SK-N-SH (cell line): ENCODE measurements at regions not wholly inside any gene's neighbourhood (a gene's known extent, or its start where the extent isn't known, plus 50 kb on each side); places are given as distances from the start of the nearest gene placed in this dataset.

Source experiments
- CTCF ChIA-PET: fragments of 300-600, 350-600 bp; formaldehyde crosslinking; extraction: SDS; loops from one replicate; lab custom pipeline; 2021; lab: Yijun Ruan, JAX
- POLR2A ChIA-PET: fragments of 350-600 bp; sonication (Branson Sonifier 250); formaldehyde crosslinking; extraction: SDS; loops from one replicate; lab custom pipeline; 2020; ENCODE audit warnings: antibody characterized with exemption, inconsistent platforms; lab: Yijun Ruan, JAX
- DNase-seq: peaks from one replicate; pipeline ENCODE4 v3.0.0; 2012
- H2AFZ ChIP-seq: fragments of 200-600 bp; sonication (generic); 2 replicates; pipeline ENCODE4 v1.8.1; 2016; ENCODE audit warnings: antibody characterized with exemption, mild to moderate bottlenecking, low read depth
- H3F3A ChIP-seq: fragments of 200-600 bp; sonication (generic); replicated peaks from 2 replicates; pipeline ENCODE3; 2016; ENCODE audit warnings: antibody characterized with exemption, mild to moderate bottlenecking; ENCODE audit not compliant: insufficient read depth
- H3K27ac ChIP-seq, 2 experiments: fragments of 200-500 bp in 1 of 2; fragments of 200-600 bp in 1 of 2; sonication (Bioruptor generic) in 1 of 2; sonication (generic), shearing (Covaris generic) in 1 of 2; 2 replicates each; pipeline versions ENCODE4 v1.5.1 to v1.6.1; 2014 to 2016; ENCODE audit warnings: low read depth in 2 of 2, inconsistent platforms in 1 of 2, low read length in 1 of 2, mild to moderate bottlenecking in 1 of 2, mixed read lengths in 1 of 2
- H3K27me3 ChIP-seq: fragments of 200-600 bp; sonication (generic), shearing (Covaris generic); 2 replicates; pipeline ENCODE4 v1.6.1; 2016; ENCODE audit warnings: mixed run types; ENCODE audit not compliant: insufficient read depth
- H3K36me3 ChIP-seq, 2 experiments: fragments of 200-500 bp in 1 of 2; fragments of 200-600 bp in 1 of 2; sonication (Bioruptor generic) in 1 of 2; sonication (generic) in 1 of 2; replicated peaks in 1 of 2; 2 replicates each; pipeline versions ENCODE3 to v1.5.1; 2014 to 2016; ENCODE audit warnings: low read length in 1 of 2, mild to moderate bottlenecking in 1 of 2; ENCODE audit not compliant: insufficient read depth in 2 of 2, control insufficient read depth in 1 of 2
- H3K4me1 ChIP-seq, 2 experiments: fragments of 200-500 bp in 1 of 2; fragments of 200-600 bp in 1 of 2; sonication (Bioruptor generic) in 1 of 2; sonication (generic), shearing (Covaris generic) in 1 of 2; 2 replicates each; pipeline versions ENCODE4 v1.5.1 to v1.6.1; 2014 to 2016; ENCODE audit warnings: low read depth in 1 of 2, low read length in 1 of 2, mixed run types in 1 of 2; ENCODE audit not compliant: insufficient read depth in 2 of 2, control insufficient read depth in 1 of 2
- H3K4me2 ChIP-seq: fragments of 200-600 bp; sonication (generic), shearing (Covaris generic); 2 replicates; pipeline ENCODE4 v1.6.1; 2017; ENCODE audit warnings: mixed run types
- H3K4me3 ChIP-seq, 2 experiments: fragments of 200-500 bp in 1 of 2; fragments of 200-600 bp in 1 of 2; sonication (Bioruptor generic) in 1 of 2; sonication (generic), shearing (Covaris generic) in 1 of 2; 2 replicates each; pipeline versions ENCODE4 v1.5.1 to v1.8.1; 2014 to 2016; ENCODE audit warnings: low read depth in 2 of 2, inconsistent platforms in 1 of 2, low read length in 1 of 2, mild to moderate bottlenecking in 1 of 2, mixed read lengths in 1 of 2, moderate library complexity in 1 of 2
- H3K79me2 ChIP-seq: fragments of 200-600 bp; sonication (generic); 2 replicates; pipeline ENCODE4 v1.8.1; 2017; ENCODE audit warnings: mild to moderate bottlenecking; ENCODE audit not compliant: insufficient read depth
- H3K9ac ChIP-seq: fragments of 200-600 bp; sonication (generic); 2 replicates; pipeline ENCODE4 v1.6.1; 2017; ENCODE audit warnings: mixed run types
- H3K9me2 ChIP-seq: fragments of 200-600 bp; sonication (generic); 2 replicates; pipeline ENCODE4 v1.6.1; 2017; ENCODE audit warnings: mixed run types
- H3K9me3 ChIP-seq: fragments of 200-600 bp; sonication (generic); 2 replicates; pipeline ENCODE4 v1.6.1; 2017; ENCODE audit warnings: mixed run types, mild to moderate bottlenecking, moderate library complexity
- H4K20me1 ChIP-seq: fragments of 200-600 bp; sonication (generic); 2 replicates; pipeline ENCODE4 v1.6.1; 2017; ENCODE audit warnings: mild to moderate bottlenecking, mixed run types; ENCODE audit not compliant: insufficient read depth
- EZH2phosphoT487 ChIP-seq: fragments of 200-600 bp; sonication (generic); IDR thresholded peaks from 2 replicates; pipeline ENCODE4 v1.6.1; 2017; ENCODE audit warnings: low read depth, mixed run types, mild to moderate bottlenecking, antibody characterized with exemption, moderate library complexity, borderline replicate concordance
- FOXM1 ChIP-seq: IDR thresholded peaks from 2 replicates; pipeline ENCODE4 v1.4.0; 2012; ENCODE audit warnings: low read depth, mild to moderate bottlenecking
- GATA2 ChIP-seq: sonication (generic); formaldehyde crosslinking; IDR thresholded peaks from 2 replicates; pipeline ENCODE4 v1.5.0; 2020; ENCODE audit warnings: mild to moderate bottlenecking, missing genetic modification reagents
- MEF2A ChIP-seq: IDR thresholded peaks from 2 replicates; pipeline ENCODE4 v1.4.0; 2012; ENCODE audit warnings: low read depth, borderline replicate concordance
- MXI1 ChIP-seq: IDR thresholded peaks from 2 replicates; pipeline ENCODE4 v1.6.1; 2012; ENCODE audit warnings: mild to moderate bottlenecking, low read depth, low read length, improper control_type of control experiment
- NFIC ChIP-seq: IDR thresholded peaks from 2 replicates; pipeline ENCODE4 v1.4.0; 2012; ENCODE audit warnings: borderline replicate concordance
- NRF1 ChIP-seq: IDR thresholded peaks from 2 replicates; pipeline ENCODE4 v1.6.1; 2012; ENCODE audit warnings: low read depth, mild to moderate bottlenecking, low read length
- RAD21 ChIP-seq: IDR thresholded peaks from 2 replicates; pipeline ENCODE4 v1.6.1; 2012; ENCODE audit warnings: mild to moderate bottlenecking, low read length
- RCOR1 ChIP-seq: fragments of 150-350 bp; IDR thresholded peaks from 2 replicates; pipeline ENCODE4 v1.6.1; 2017; ENCODE audit warnings: antibody characterized with exemption, low read length
- RXRA ChIP-seq: IDR thresholded peaks from 2 replicates; pipeline ENCODE4 v1.4.0; 2012; ENCODE audit warnings: low read depth, mild to moderate bottlenecking, borderline replicate concordance
- SMC3 ChIP-seq: IDR thresholded peaks from 2 replicates; pipeline ENCODE4 v1.6.1; 2012; ENCODE audit warnings: low read depth, low read length, improper control_type of control experiment
- WGBS: methylation state at CpG from one replicate; pipeline ENCODE4 v1.1.6; 2017; ENCODE audit warnings: low lambda C conversion rate; 5-methylcytosine and 5-hydroxymethylcytosine counted together
- TF ChIP-seq, protein P1 (sequence below): IDR thresholded peaks from 2 replicates; pipeline ENCODE4 v1.4.0; 2012; ENCODE audit warnings: low read depth
- TF ChIP-seq, protein P2 (sequence below): IDR thresholded peaks from 2 replicates; pipeline ENCODE4; 2012
- TF ChIP-seq, protein P3 (sequence below): IDR thresholded peaks from 2 replicates; pipeline ENCODE4 v1.6.1; 2012; ENCODE audit warnings: mild to moderate bottlenecking, low read depth, low read length, moderate library complexity
- TF ChIP-seq, protein P4 (sequence below): IDR thresholded peaks from 2 replicates; pipeline ENCODE4 v1.4.0; 2012; ENCODE audit warnings: low read depth, borderline replicate concordance

DNA sequence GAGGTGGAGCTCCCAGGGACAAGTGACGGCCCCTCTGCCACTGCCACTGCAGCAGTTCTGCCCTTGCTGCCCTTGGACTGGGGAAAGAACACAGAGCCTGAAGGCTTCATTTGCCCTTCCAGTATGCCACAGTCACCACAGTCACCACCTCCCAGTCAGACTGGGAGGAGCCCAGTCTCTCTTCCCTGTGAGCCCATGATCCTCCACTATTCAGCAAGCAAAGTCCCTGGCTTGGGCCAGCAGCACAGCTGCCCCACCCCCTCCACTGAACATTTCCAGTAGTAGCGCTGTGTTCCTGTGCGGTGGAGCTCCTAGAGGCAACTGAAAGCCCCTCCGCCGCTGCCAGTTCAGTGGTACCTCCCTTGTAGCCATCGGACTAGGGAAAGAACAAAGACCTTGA lies 329.4 kb downstream of the MAN2A1 start:
- no peaks in the 10 kb centered on the region for H3K79me2 ChIP-seq
- no peak overlapping the region for H3K9ac ChIP-seq
- WGBS: 86% methylated on average over 5 of the region's 6 CpGs
- POLR2A ChIA-PET: no interaction called here
- no peaks in the 10 kb centered on the region for H3K4me1 ChIP-seq
- H3K9me2 ChIP-seq: no peaks in the 10 kb centered on the region
- no peaks in the 10 kb centered on the region for H3K36me3 ChIP-seq
- H4K20me1 ChIP-seq: no peaks in the 10 kb centered on the region
- H2AFZ ChIP-seq: no peak overlapping the region
- no peak overlapping the region for H3K27ac ChIP-seq
- CTCF ChIA-PET: no interaction called here
- TF ChIP-seq EZH2phosphoT487 (no peak), FOXM1 (no peak), MEF2A (no peak), MXI1 (no peak), RXRA (no peak), GATA2 (CRISPR knock-in tag) (no peak), NFIC (no peak), RCOR1 (no peak), NRF1 (no peak), SMC3 (no peak), RAD21 (no peak)
- TF ChIP-seq, protein P1, sequence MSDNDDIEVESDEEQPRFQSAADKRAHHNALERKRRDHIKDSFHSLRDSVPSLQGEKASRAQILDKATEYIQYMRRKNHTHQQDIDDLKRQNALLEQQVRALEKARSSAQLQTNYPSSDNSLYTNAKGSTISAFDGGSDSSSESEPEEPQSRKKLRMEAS: no peak
- TF ChIP-seq, protein P2, sequence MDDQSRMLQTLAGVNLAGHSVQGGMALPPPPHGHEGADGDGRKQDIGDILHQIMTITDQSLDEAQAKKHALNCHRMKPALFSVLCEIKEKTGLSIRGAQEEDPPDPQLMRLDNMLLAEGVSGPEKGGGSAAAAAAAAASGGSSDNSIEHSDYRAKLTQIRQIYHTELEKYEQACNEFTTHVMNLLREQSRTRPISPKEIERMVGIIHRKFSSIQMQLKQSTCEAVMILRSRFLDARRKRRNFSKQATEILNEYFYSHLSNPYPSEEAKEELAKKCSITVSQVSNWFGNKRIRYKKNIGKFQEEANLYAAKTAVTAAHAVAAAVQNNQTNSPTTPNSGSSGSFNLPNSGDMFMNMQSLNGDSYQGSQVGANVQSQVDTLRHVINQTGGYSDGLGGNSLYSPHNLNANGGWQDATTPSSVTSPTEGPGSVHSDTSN: no peak
- TF ChIP-seq, protein P3, sequence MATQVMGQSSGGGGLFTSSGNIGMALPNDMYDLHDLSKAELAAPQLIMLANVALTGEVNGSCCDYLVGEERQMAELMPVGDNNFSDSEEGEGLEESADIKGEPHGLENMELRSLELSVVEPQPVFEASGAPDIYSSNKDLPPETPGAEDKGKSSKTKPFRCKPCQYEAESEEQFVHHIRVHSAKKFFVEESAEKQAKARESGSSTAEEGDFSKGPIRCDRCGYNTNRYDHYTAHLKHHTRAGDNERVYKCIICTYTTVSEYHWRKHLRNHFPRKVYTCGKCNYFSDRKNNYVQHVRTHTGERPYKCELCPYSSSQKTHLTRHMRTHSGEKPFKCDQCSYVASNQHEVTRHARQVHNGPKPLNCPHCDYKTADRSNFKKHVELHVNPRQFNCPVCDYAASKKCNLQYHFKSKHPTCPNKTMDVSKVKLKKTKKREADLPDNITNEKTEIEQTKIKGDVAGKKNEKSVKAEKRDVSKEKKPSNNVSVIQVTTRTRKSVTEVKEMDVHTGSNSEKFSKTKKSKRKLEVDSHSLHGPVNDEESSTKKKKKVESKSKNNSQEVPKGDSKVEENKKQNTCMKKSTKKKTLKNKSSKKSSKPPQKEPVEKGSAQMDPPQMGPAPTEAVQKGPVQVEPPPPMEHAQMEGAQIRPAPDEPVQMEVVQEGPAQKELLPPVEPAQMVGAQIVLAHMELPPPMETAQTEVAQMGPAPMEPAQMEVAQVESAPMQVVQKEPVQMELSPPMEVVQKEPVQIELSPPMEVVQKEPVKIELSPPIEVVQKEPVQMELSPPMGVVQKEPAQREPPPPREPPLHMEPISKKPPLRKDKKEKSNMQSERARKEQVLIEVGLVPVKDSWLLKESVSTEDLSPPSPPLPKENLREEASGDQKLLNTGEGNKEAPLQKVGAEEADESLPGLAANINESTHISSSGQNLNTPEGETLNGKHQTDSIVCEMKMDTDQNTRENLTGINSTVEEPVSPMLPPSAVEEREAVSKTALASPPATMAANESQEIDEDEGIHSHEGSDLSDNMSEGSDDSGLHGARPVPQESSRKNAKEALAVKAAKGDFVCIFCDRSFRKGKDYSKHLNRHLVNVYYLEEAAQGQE: no peak
- TF ChIP-seq, protein P4, sequence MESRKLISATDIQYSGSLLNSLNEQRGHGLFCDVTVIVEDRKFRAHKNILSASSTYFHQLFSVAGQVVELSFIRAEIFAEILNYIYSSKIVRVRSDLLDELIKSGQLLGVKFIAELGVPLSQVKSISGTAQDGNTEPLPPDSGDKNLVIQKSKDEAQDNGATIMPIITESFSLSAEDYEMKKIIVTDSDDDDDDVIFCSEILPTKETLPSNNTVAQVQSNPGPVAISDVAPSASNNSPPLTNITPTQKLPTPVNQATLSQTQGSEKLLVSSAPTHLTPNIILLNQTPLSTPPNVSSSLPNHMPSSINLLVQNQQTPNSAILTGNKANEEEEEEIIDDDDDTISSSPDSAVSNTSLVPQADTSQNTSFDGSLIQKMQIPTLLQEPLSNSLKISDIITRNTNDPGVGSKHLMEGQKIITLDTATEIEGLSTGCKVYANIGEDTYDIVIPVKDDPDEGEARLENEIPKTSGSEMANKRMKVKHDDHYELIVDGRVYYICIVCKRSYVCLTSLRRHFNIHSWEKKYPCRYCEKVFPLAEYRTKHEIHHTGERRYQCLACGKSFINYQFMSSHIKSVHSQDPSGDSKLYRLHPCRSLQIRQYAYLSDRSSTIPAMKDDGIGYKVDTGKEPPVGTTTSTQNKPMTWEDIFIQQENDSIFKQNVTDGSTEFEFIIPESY: no peak
- H3K4me3 ChIP-seq: no peak overlapping the region
- H3F3A ChIP-seq: no peaks in the 10 kb centered on the region
- H3K4me2 ChIP-seq: no peak overlapping the region
- no peak for DNase-seq
- no peaks in the 10 kb centered on the region for H3K27me3 ChIP-seq
- H3K9me3 ChIP-seq: no peaks in the 10 kb centered on the region
